ENCODE measurements at regions not wholly inside any gene's neighbourhood (a gene's known extent, or its start where the extent isn't known, plus 50 kb on each side); places are given as distances from the start of the nearest gene placed in this dataset.

DNA sequence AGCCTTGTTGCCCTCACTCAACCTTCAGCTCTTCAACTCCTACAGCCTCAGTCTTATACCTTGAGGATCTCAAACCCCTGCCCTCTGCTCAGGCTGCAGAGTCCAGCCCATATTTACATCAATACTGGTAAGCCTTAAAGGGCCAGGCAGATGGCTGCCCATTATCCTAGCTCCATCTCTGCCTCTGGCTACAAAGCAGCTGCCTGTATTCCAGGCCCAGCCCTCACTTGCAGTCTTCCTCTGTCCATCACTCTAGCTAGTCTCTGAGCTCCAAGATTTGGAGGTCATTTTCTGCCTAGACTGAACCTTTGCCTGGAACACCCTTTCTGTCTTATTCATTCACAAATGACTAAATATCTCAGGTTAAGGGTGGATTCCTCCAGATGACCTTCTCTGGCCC lies 50.2 kb upstream of the GALNT10 start:
- TF ChIP-seq, protein P1, sequence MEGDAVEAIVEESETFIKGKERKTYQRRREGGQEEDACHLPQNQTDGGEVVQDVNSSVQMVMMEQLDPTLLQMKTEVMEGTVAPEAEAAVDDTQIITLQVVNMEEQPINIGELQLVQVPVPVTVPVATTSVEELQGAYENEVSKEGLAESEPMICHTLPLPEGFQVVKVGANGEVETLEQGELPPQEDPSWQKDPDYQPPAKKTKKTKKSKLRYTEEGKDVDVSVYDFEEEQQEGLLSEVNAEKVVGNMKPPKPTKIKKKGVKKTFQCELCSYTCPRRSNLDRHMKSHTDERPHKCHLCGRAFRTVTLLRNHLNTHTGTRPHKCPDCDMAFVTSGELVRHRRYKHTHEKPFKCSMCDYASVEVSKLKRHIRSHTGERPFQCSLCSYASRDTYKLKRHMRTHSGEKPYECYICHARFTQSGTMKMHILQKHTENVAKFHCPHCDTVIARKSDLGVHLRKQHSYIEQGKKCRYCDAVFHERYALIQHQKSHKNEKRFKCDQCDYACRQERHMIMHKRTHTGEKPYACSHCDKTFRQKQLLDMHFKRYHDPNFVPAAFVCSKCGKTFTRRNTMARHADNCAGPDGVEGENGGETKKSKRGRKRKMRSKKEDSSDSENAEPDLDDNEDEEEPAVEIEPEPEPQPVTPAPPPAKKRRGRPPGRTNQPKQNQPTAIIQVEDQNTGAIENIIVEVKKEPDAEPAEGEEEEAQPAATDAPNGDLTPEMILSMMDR (IDR thresholded peaks at IDR 0.05) = no peak
- TF ChIP-seq POLR2A (IDR thresholded peaks at IDR 0.05) = no peak
